GM21619 (cell line): ENCODE measurements at regions not wholly inside any gene's neighbourhood (a gene's known extent, or its start where the extent isn't known, plus 50 kb on each side); places are given as distances from the start of the nearest gene placed in this dataset.
"Not testable (repeated sequence)": the region's sequence is repeated elsewhere in the genome, so short reads cannot be mapped to it uniquely, and the experiment has no call there.

ENCODE experiments used
- ATAC-seq: cut with Tn5 transposase; IDR thresholded peaks from one replicate; pipeline ENCODE4 v1.9.1; 2021; ENCODE audit not compliant: unreplicated experiment

GRCh38 chr7:68840991-68841390 is 757.3 kb upstream of the AUTS2 start:
- no peak for ATAC-seq

- ATAC-seq, result not testable (repeated sequence)
Measured at GRCh38 chr7:68843985-68844384, 754.3 kb upstream of the AUTS2 start.

- no peak for ATAC-seq
Measured at GRCh38 chr7:68846811-68847325, 751.4 kb upstream of the AUTS2 start.

GRCh38 chr7:68853254-68853653 is 745.0 kb upstream of the AUTS2 start:
- ATAC-seq, result no peak

GRCh38 chr7:68857571-68857970 is 740.7 kb upstream of the AUTS2 start:
- no peak for ATAC-seq

GRCh38 chr7:68858497-68858896 is 739.8 kb upstream of the AUTS2 start:
- no peak for ATAC-seq

GRCh38 chr7:68861171-68861570 is 737.1 kb upstream of the AUTS2 start:
- no peak for ATAC-seq

- no peak for ATAC-seq
Measured at GRCh38 chr7:68862261-68862660, 736.0 kb upstream of the AUTS2 start.

- ATAC-seq, result no peak
Measured at GRCh38 chr7:68862736-68863135, 735.5 kb upstream of the AUTS2 start.

GRCh38 chr7:68865351-68866199 is 732.7 kb upstream of the AUTS2 start:
- no peak for ATAC-seq

GRCh38 chr7:68866200-68866570 is 732.1 kb upstream of the AUTS2 start:
- no peak for ATAC-seq

- ATAC-seq, result not testable (repeated sequence)
Measured at GRCh38 chr7:68866721-68867120, 731.6 kb upstream of the AUTS2 start.

- ATAC-seq, result no peak
Measured at GRCh38 chr7:68868978-68869377, 729.3 kb upstream of the AUTS2 start.

- no peak for ATAC-seq
Measured at GRCh38 chr7:68873616-68874015, 724.7 kb upstream of the AUTS2 start.

- no peak for ATAC-seq
Measured at GRCh38 chr7:68875857-68876256, 722.4 kb upstream of the AUTS2 start.

- not testable (repeated sequence) for ATAC-seq
Measured at GRCh38 chr7:68887116-68887515, 711.2 kb upstream of the AUTS2 start.

- ATAC-seq, result no peak
Measured at GRCh38 chr7:68888971-68889385, 709.3 kb upstream of the AUTS2 start.

- ATAC-seq, result no peak
Measured at GRCh38 chr7:68892236-68892635, 706.0 kb upstream of the AUTS2 start.

- no peak for ATAC-seq
Measured at GRCh38 chr7:68893411-68893810, 704.9 kb upstream of the AUTS2 start.

GRCh38 chr7:68899156-68899555 is 699.1 kb upstream of the AUTS2 start:
- not testable (repeated sequence) for ATAC-seq

- ATAC-seq, result no peak
Measured at GRCh38 chr7:68900096-68900495, 698.2 kb upstream of the AUTS2 start.

GRCh38 chr7:68904630-68905029 is 693.6 kb upstream of the AUTS2 start:
- ATAC-seq, result no peak

GRCh38 chr7:68911754-68912153 is 686.5 kb upstream of the AUTS2 start:
- ATAC-seq, result no peak
